Fibroblast of villous mesenchyme (primary cell): ENCODE measurements at regions not wholly inside any gene's neighbourhood (a gene's known extent, or its start where the extent isn't known, plus 50 kb on each side); places are given as distances from the start of the nearest gene placed in this dataset.
"Not testable (repeated sequence)": the region's sequence is repeated elsewhere in the genome, so short reads cannot be mapped to it uniquely, and the experiment has no call there.

Source experiments
- DNase-seq: peaks from one replicate; pipeline ENCODE4 v3.0.0-alpha.2; 2010; ENCODE audit warnings: low read depth
- H3K4me3 ChIP-seq: 2 replicates; pipeline ENCODE4 v1.5.1; 2011; ENCODE audit warnings: low read depth, mild to moderate bottlenecking, low read length
- TF ChIP-seq, protein P1 (sequence below): IDR thresholded peaks from 2 replicates; pipeline ENCODE4 v1.5.1; 2012; ENCODE audit warnings: low read depth, mild to moderate bottlenecking, low read length; ENCODE audit not compliant: insufficient read depth

DNA sequence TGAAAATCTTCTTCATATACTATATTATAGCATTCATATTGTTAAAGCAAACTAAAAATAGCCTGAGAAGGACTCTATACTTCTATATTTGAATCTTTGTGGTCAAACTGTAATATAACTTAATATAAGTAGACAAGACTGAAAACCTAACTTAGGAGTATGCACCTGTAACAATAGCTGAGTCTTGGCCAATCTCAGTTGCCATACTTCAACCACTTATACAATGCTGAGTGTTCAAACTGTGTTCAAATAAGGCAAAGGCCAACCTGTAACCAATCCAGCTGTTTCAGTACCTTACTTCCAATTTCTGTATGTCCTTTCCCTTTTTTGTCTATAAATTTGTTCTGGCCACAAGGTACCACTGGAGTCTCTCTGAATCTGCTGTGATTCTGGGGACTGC is 1360.8 kb upstream of the CDH9 start:
- DNase-seq, result no peak
- H3K4me3 ChIP-seq, result no peak overlapping the region
- TF ChIP-seq, protein P1, sequence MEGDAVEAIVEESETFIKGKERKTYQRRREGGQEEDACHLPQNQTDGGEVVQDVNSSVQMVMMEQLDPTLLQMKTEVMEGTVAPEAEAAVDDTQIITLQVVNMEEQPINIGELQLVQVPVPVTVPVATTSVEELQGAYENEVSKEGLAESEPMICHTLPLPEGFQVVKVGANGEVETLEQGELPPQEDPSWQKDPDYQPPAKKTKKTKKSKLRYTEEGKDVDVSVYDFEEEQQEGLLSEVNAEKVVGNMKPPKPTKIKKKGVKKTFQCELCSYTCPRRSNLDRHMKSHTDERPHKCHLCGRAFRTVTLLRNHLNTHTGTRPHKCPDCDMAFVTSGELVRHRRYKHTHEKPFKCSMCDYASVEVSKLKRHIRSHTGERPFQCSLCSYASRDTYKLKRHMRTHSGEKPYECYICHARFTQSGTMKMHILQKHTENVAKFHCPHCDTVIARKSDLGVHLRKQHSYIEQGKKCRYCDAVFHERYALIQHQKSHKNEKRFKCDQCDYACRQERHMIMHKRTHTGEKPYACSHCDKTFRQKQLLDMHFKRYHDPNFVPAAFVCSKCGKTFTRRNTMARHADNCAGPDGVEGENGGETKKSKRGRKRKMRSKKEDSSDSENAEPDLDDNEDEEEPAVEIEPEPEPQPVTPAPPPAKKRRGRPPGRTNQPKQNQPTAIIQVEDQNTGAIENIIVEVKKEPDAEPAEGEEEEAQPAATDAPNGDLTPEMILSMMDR, result no peak

DNA sequence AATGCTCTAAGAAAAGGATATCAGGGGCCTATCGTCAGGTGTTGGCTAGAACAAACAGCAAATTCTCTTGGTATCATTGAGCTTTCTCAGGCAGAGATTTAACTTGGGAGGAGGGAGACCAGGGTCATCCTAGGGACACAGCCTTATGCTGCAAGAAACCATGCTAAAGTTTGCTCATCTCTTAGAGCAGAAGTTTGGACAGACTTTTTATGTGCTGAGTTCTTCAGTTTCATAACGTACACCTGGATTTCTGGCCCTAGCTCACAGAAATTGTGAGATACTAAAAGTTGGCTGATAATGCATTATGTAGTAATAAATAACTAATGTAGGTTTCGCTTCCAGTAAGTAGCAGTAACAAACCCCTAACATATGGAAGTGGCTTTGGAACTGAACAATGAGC is 1359.8 kb upstream of the CDH9 start:
- H3K4me3 ChIP-seq, result no peak overlapping the region
- DNase-seq, result no peak
- TF ChIP-seq, protein P1, result no peak

DNA sequence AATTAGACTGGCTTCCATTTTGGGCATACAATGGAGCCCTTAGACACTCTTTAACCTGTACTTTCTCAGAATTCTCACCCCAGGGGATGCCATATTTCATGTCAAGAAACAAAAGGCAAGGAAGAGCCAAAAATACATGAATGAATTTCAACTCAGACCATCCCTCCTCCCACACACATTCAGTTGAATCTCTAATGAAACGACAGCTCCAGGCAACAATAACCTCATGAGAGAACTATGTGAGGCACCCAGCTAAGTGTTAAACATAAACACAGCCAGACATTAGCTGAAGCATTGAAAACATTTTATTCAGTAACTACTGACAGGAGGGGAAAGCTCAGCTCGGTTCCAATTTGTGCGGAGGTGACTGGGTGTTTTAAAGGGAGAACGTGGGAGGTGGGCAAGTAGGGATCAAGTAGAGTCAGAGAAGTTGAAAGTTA is 1359.1 kb upstream of the CDH9 start:
- H3K4me3 ChIP-seq, result no peak overlapping the region
- TF ChIP-seq, protein P1, result no peak
- DNase-seq, result peak; percentile 1

GRCh38 chr5:28391277-28391676 is 1352.9 kb upstream of the CDH9 start:
- DNase-seq, result no peak
- H3K4me3 ChIP-seq, result no peak overlapping the region
- TF ChIP-seq, protein P1, result no peak

DNA sequence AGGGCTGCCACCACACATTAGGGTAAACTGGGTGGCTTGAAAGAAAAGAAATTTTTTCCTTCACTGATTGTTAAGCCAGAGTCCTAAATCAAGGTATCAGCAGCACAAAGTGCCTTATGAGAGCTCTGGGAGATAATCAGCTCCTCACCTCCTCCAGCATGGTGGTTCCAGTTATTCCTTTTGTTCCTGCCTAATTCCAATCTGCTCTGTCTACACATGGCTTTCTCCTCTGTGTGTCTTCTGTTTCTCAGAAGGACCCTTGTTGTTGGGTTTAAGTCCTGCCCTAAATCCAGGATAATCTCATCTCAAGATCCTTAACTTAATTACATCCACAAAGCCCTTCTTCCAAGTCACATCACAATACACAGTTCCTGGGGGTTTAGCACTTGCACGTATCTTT is 1352.0 kb upstream of the CDH9 start:
- TF ChIP-seq, protein P1, result no peak
- DNase-seq, result no peak
- no peak overlapping the region for H3K4me3 ChIP-seq

- not testable (repeated sequence) for DNase-seq
Measured at GRCh38 chr5:28389727-28390126, 1351.3 kb upstream of the CDH9 start.

GRCh38 chr5:28388428-28388827 is 1350.0 kb upstream of the CDH9 start:
- H3K4me3 ChIP-seq, result no peak overlapping the region
- TF ChIP-seq, protein P1, result no peak
- DNase-seq, result no peak

More at GRCh38 chr5:28389727-28390126, 1351.3 kb upstream of the CDH9 start:
- H3K4me3 ChIP-seq, result not testable (repeated sequence)

DNA sequence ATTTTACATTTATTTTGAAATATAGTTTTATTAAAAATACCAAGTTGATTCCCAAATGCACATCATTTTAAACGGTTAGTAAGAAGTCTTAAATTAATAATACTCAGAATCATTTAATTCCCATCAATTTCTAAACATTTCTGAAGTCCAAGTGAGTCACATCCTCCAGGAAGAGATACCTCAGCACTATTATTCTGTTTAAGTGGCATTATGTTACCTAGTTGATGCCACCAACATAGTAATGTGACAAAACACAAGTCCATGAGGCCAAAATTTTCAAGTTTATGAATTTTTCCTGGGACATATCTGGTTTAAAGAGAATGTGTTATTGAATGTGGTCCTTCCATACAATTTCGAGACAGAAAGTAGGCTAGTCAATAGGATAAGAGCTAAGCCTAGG is 1348.3 kb upstream of the CDH9 start:
- DNase-seq, result no peak
- no peak overlapping the region for H3K4me3 ChIP-seq
- TF ChIP-seq, protein P1, result no peak
